HL-60 (cell line): ENCODE measurements at regions not wholly inside any gene's neighbourhood (a gene's known extent, or its start where the extent isn't known, plus 50 kb on each side); places are given as distances from the start of the nearest gene placed in this dataset.

Experiments
- DNase-seq, 2 experiments: peaks; one replicate each; pipeline ENCODE4 v3.0.0-alpha.2; 2010 to 2020; ENCODE audit warnings: low read depth in 1 of 2, low spot score in 1 of 2
- H3K27ac ChIP-seq: fragments of 250-450 bp; sonication (Bioruptor Pico); replicated peaks from 2 replicates; pipeline ENCODE4 v1.5.1; 2020; ENCODE audit warnings: mild to moderate bottlenecking, moderate library complexity
- H3K27me3 ChIP-seq: fragments of 250-450 bp; sonication (Bioruptor Pico); 2 replicates; pipeline ENCODE4 v1.5.1; 2021; ENCODE audit warnings: mild to moderate bottlenecking, moderate library complexity; ENCODE audit not compliant: insufficient read depth, poor library complexity, severe bottlenecking
- H3K4me3 ChIP-seq: replicated peaks from 2 replicates; pipeline ENCODE4 v1.5.1; 2011; ENCODE audit warnings: mild to moderate bottlenecking, control low read depth, low read length; ENCODE audit not compliant: insufficient read depth
- GABPA ChIP-seq: IDR thresholded peaks from 2 replicates; pipeline ENCODE4 v1.6.1; 2012; ENCODE audit warnings: low read depth
- POLR2AphosphoS5 ChIP-seq: IDR thresholded peaks from 2 replicates; pipeline ENCODE4 v1.6.1; 2012; ENCODE audit warnings: low read depth
- REST ChIP-seq: IDR thresholded peaks from 2 replicates; pipeline ENCODE4 v1.6.1; 2012; ENCODE audit warnings: low read depth; ENCODE audit not compliant: insufficient replicate concordance
- SPI1 ChIP-seq: IDR thresholded peaks from 2 replicates; pipeline ENCODE4 v1.6.1; 2012; ENCODE audit warnings: low read depth, mild to moderate bottlenecking, borderline replicate concordance
- TF ChIP-seq, protein P1 (sequence below): IDR thresholded peaks from one replicate; pipeline ENCODE4 v1.5.1; 2011; ENCODE audit warnings: low read length, control low read depth, inconsistent platforms; ENCODE audit not compliant: insufficient read depth

GRCh38 chr21:28608646-28609045 lies 384.0 kb downstream of the LTN1 start:
- no peak for DNase-seq

GRCh38 chr21:28607545-28607944 lies 385.1 kb downstream of the LTN1 start:
- Histone ChIP-seq H3K4me3 (no peak overlapping the region), H3K27me3 (no peaks in the 10 kb centered on the region), H3K27ac (no peak overlapping the region)
- no peak for DNase-seq
- no peak for TF ChIP-seq REST

More at GRCh38 chr21:28608646-28609045, 384.0 kb downstream of the LTN1 start:
- Histone ChIP-seq H3K4me3 (no peak overlapping the region), H3K27ac (no peak overlapping the region), H3K27me3 (no peaks in the 10 kb centered on the region)
- no peak for TF ChIP-seq POLR2AphosphoS5
- TF ChIP-seq, protein P1, sequence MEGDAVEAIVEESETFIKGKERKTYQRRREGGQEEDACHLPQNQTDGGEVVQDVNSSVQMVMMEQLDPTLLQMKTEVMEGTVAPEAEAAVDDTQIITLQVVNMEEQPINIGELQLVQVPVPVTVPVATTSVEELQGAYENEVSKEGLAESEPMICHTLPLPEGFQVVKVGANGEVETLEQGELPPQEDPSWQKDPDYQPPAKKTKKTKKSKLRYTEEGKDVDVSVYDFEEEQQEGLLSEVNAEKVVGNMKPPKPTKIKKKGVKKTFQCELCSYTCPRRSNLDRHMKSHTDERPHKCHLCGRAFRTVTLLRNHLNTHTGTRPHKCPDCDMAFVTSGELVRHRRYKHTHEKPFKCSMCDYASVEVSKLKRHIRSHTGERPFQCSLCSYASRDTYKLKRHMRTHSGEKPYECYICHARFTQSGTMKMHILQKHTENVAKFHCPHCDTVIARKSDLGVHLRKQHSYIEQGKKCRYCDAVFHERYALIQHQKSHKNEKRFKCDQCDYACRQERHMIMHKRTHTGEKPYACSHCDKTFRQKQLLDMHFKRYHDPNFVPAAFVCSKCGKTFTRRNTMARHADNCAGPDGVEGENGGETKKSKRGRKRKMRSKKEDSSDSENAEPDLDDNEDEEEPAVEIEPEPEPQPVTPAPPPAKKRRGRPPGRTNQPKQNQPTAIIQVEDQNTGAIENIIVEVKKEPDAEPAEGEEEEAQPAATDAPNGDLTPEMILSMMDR: no peak
- no peak for TF ChIP-seq SPI1
- TF ChIP-seq REST: no peak
- TF ChIP-seq GABPA: no peak

DNA sequence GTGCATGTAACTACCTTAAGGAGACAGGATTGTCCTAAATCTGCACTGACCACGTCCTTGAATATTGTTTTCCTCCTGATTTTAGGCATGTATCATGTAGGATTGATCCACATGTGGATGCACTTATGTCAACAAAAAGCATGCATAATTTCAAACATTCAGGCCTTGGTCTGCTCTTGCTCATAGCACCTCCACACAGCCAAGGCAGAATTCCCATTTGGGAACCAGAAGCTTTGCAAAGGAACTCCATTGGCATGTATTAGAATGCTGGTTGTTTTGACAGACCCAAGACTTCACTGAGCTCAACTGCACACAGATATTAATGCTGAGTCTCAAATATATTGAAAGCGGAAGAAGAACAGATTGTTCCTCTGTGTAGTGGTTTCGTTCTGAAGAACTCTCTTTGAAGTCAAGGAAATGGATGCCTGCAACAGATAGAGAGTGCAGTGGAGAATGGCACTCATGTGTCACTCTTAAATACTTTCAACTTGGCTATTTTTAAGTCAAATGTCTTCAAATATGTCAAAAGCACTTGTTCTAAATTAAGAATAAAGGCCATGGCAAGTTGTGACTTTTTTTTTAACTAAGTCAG lies 387.6 kb downstream of the LTN1 start:
- Histone ChIP-seq H3K27me3 (no peaks in the 10 kb centered on the region), H3K27ac (no peak overlapping the region), H3K4me3 (no peak overlapping the region)
- DNase-seq: no peak
- no peak for TF ChIP-seq POLR2AphosphoS5
- no peak for TF ChIP-seq REST
- TF ChIP-seq GABPA: no peak
- TF ChIP-seq SPI1: no peak
- TF ChIP-seq, protein P1: no peak

- DNase-seq: no peak
- Histone ChIP-seq H3K4me3 (no peak overlapping the region), H3K27ac (no peak overlapping the region), H3K27me3 (no peaks in the 10 kb centered on the region)
- TF ChIP-seq GABPA (no peak), REST (no peak), POLR2AphosphoS5 (no peak)
- TF ChIP-seq, protein P1: no peak
These were observed 390.1 kb downstream of the LTN1 start for GRCh38 chr21:28602546-28602945.
